NCI-H2196 (cell line): ENCODE measurements at regions not wholly inside any gene's neighbourhood (a gene's known extent, or its start where the extent isn't known, plus 50 kb on each side); places are given as distances from the start of the nearest gene placed in this dataset.
"Not testable (repeated sequence)": the region's sequence is repeated elsewhere in the genome, so short reads cannot be mapped to it uniquely, and the experiment has no call there.

Experiments used
- DNase-seq: peaks from one replicate; lab custom pipeline; 2025; ENCODE audit not compliant: unreplicated experiment; lab: John Stamatoyannopoulos, UW

- no peak for DNase-seq
Measured at GRCh38 chr3:72081471-72082185, 296.7 kb upstream of the PROK2 start.

GRCh38 chr3:72080800-72081199 is 295.9 kb upstream of the PROK2 start:
- DNase-seq, result no peak

GRCh38 chr3:72080095-72080494 is 295.1 kb upstream of the PROK2 start:
- no peak for DNase-seq

DNA sequence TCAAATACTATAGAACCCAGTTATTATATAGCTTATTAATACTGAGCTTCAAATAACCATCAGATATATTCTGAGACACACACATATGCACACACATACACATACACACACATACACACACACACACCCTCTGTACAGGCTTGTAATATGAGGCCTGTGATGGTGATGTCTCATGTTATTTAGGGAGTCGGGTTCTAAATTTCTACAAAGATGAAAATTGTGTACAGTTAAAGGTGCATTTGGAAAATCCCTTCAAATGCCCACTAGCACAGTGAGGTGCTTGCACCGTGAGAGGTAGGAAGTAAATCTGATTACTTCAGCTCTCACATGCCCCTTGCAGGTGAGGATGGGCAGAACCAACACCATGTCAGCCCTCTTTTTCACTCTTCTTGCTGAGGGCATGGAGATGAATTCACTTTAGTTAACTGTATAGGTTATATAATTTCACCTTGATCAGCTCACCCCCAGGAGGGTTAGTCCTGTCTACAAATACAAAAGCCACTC is 294.5 kb upstream of the PROK2 start:
- no peak for DNase-seq

- no peak for DNase-seq
Measured at GRCh38 chr3:72078676-72079368, 293.9 kb upstream of the PROK2 start.

- DNase-seq, result no peak
Measured at GRCh38 chr3:72077473-72078259, 292.7 kb upstream of the PROK2 start.

DNA sequence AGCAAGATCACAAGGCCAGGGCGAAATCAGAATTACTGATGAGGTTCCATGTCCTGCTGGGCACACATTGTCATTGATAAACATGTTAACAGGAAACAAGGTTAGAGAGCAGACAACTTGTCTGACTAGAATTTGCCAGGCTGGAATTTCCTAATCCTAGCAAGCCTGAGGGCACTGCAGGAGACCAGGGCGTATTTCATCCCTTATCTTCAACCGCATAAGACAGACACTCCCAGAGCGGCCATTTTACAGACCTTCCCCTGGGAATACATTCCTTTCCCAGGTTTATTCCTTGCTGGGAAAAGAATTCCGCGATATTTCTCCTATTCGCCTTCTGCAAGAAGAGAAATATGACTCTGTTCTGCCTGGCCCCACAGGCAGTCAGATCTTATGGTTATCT is 290.9 kb upstream of the PROK2 start:
- DNase-seq, result not testable (repeated sequence)

DNA sequence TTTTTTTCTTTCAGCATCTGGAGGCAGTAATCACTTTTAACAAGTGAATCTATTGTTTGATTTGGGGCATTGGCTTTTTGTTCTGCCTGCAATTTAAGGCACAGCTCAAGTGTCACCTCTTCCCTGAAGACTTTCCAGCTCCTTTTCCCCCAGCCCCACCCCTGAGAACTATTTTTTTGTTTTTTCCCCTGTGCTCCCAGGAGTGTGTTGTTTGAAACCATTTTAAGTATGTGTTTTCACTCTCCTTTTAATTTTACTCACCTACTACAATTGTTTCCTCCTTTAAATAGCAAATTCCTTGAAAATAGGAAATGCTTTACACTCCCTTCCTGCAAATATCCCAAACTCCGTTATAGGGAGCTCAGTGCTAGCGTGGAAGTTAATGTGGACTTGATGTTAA is 286.7 kb upstream of the PROK2 start:
- DNase-seq, result no peak

DNA sequence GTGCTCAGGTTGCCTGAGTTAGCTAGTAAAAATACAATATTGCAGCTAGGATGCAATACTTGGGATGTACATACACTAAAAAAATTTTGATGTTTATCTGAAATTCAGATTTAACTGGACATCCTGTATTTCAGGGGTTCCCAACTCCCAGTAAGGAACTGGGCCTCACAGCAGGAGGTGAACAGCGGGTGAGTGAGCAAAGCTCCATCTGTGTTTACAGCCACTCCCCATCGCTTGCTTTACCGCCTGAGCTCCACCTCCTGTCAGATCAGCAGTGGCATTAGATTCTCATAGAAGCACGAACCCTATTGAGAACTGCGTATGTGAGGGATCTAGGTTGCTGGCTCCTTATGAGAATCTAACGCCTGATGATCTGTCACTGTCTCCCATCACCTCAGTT is 285.1 kb upstream of the PROK2 start:
- no peak for DNase-seq

GRCh38 chr3:72069543-72069942 is 284.6 kb upstream of the PROK2 start:
- no peak for DNase-seq

GRCh38 chr3:72068621-72069020 is 283.7 kb upstream of the PROK2 start:
- DNase-seq, result no peak

DNA sequence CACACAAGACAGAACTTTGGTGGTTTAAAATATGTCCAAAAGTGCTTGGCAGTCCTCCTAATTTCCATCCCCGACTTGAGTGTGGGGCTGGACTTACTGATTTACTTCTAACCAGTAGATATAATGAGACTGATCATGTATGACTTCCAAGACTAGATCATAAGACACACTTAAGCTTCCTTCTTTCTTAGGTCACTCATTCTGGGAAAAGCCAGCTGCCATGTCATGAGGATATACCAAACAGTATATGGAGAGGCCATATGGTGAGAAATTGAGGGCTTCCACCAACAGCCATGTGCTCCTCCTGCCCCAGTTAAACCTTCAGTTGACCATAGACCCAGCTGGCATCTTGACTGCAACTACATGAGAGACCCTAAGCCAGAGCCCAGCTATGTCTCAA is 282.8 kb upstream of the PROK2 start:
- DNase-seq, result no peak

GRCh38 chr3:72065872-72066641 is 281.1 kb upstream of the PROK2 start:
- no peak for DNase-seq

DNA sequence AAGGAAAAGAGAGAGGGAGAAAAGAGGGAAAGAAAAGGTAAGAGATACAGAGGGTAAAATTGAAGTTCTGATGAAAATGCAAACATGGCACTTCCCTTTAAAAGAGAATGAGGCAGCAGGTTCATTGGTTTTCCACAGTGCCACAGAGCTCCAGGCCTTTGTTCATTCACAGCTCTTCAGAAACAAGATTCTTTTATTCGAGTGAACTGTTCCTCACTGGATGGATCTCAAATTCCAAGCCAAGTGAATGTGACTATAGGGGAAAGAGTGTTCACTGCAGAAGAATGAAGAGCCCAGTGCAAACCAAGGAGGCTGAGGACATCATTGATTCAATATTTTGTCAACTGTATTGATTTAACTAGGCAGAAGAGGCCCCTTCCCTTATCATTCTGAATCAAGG is 280.3 kb upstream of the PROK2 start:
- DNase-seq, result no peak

- not testable (repeated sequence) for DNase-seq
Measured at GRCh38 chr3:72064727-72065126, 279.8 kb upstream of the PROK2 start.

GRCh38 chr3:72062017-72062416 is 277.1 kb upstream of the PROK2 start:
- no peak for DNase-seq

GRCh38 chr3:72060447-72061034 is 275.6 kb upstream of the PROK2 start:
- no peak for DNase-seq

DNA sequence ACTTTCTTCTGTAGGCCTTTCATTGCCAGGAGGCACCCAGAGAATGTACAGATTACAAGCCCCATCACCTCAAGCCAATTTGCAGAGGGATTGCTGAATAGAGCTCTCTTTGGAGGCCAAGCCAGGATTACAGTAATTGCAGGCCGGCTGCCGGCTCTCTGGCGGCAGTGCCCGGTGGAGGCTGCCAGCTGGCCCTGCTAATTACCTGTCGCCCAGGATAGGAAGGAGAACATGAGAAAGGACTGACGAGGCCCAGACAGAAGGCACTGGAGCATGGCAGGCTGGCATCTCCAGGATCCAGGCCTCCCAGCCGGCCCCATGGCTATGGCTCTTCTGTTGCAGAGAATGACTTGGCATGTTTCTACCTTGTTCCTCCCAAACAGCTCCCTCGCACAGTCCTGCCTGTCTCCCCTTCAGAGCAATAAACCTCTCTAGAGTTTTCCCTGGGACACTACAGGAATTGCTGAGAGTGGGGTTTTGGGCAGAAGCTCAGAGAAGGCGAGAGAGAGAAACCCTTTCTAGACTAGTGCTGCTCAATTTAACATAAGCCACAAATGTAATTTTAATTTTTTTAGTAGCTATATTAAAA is 273.6 kb upstream of the PROK2 start:
- peak; percentile 47 for DNase-seq

DNA sequence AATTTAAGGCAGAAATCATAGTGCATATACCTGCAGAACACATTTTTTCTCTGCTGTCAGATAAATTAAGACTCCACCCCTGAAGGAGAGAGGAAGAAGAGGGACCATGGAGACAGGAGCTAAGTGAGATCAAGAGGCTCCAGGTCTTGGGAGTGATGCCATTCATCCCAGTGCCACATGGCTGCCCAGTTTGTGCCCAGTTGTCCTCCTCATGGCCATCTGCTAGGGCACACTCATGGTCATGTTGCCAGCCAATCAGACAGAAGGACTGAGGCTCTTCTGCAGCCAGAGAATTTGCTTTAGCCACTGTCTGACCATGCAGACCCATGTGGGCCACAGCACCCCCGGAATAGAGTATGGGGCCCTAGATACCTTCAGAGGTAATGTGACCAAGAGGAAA is 270.5 kb upstream of the PROK2 start:
- no peak for DNase-seq

GRCh38 chr3:72054976-72055375 is 270.0 kb upstream of the PROK2 start:
- DNase-seq, result no peak
